IMR-90 (cell line): ENCODE measurements at regions not wholly inside any gene's neighbourhood (a gene's known extent, or its start where the extent isn't known, plus 50 kb on each side); places are given as distances from the start of the nearest gene placed in this dataset.

Experiments used
- CEBPB ChIP-seq: IDR thresholded peaks from 2 replicates; pipeline ENCODE4 v1.6.1; 2012; ENCODE audit warnings: low read depth, low read length, improper control_type of control experiment
- CHD1 ChIP-seq: IDR thresholded peaks from 2 replicates; pipeline ENCODE4 v1.6.1; 2012; ENCODE audit warnings: low read depth, low read length, improper control_type of control experiment
- CTCF ChIP-seq: conservative IDR thresholded peaks from 2 replicates; pipeline ENCODE4 v1.5.1; 2012; ENCODE audit warnings: mild to moderate bottlenecking, low read depth, low read length, improper control_type of control experiment
- MAFK ChIP-seq: IDR thresholded peaks from 2 replicates; pipeline ENCODE4 v1.6.1; 2012; ENCODE audit warnings: low read depth, low read length, improper control_type of control experiment
- POLR2A ChIP-seq: IDR thresholded peaks from 2 replicates; pipeline ENCODE4 v1.6.1; 2012; ENCODE audit warnings: mild to moderate bottlenecking, low read depth, low read length
- SMC3 ChIP-seq: fragments of 150-350 bp; IDR thresholded peaks from 2 replicates; pipeline ENCODE4 v1.6.1; 2016; ENCODE audit warnings: low read depth, mild to moderate bottlenecking, antibody characterized with exemption, low read length, moderate library complexity
- USF2 ChIP-seq: fragments of 150-350 bp; IDR thresholded peaks from 2 replicates; pipeline ENCODE4 v1.6.1; 2017; ENCODE audit warnings: mild to moderate bottlenecking, antibody characterized with exemption, low read length, low read depth
- TF ChIP-seq, protein P1 (sequence below): fragments of 150-350 bp; IDR thresholded peaks from 2 replicates; pipeline ENCODE4 v1.6.1; 2016; ENCODE audit warnings: low read depth, mild to moderate bottlenecking, low read length, moderate library complexity, borderline replicate concordance

- no peak for TF ChIP-seq CTCF
- TF ChIP-seq CEBPB, result no peak
- no peak for TF ChIP-seq POLR2A
- no peak for TF ChIP-seq USF2
- TF ChIP-seq, protein P1, sequence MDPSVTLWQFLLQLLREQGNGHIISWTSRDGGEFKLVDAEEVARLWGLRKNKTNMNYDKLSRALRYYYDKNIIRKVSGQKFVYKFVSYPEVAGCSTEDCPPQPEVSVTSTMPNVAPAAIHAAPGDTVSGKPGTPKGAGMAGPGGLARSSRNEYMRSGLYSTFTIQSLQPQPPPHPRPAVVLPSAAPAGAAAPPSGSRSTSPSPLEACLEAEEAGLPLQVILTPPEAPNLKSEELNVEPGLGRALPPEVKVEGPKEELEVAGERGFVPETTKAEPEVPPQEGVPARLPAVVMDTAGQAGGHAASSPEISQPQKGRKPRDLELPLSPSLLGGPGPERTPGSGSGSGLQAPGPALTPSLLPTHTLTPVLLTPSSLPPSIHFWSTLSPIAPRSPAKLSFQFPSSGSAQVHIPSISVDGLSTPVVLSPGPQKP, result no peak
- no peak for TF ChIP-seq SMC3
- TF ChIP-seq MAFK, result no peak
- no peak for TF ChIP-seq CHD1
Observed at GRCh38 chr13:72125561-72125960, 258.6 kb upstream of the DACH1 start.
